DOHH2 (cell line): ENCODE measurements at regions not wholly inside any gene's neighbourhood (a gene's known extent, or its start where the extent isn't known, plus 50 kb on each side); places are given as distances from the start of the nearest gene placed in this dataset.
"Not testable (repeated sequence)": the region's sequence is repeated elsewhere in the genome, so short reads cannot be mapped to it uniquely, and the experiment has no call there.

Experiments used
- H3F3A ChIP-seq: fragments of 200-600 bp; sonication (generic), shearing (Covaris generic); 2 replicates; pipeline ENCODE4 v1.6.0; 2016; ENCODE audit warnings: antibody characterized with exemption, mild to moderate bottlenecking; ENCODE audit not compliant: control insufficient read depth, insufficient read depth
- H3K27ac ChIP-seq: fragments of 200-600 bp; sonication (generic); 2 replicates; pipeline ENCODE4 v1.5.1; 2014; ENCODE audit warnings: low read depth, mild to moderate bottlenecking, low read length, moderate library complexity
- H3K27me3 ChIP-seq: fragments of 200-600 bp; sonication (generic); 2 replicates; pipeline ENCODE4 v1.6.1; 2014; ENCODE audit warnings: mild to moderate bottlenecking, low read length, mixed read lengths; ENCODE audit not compliant: control insufficient read depth
- H3K36me3 ChIP-seq: fragments of 200-600 bp; sonication (generic); 2 replicates; pipeline ENCODE4 v1.6.1; 2014; ENCODE audit warnings: mild to moderate bottlenecking, low read length, moderate library complexity, mixed read lengths; ENCODE audit not compliant: control insufficient read depth
- H3K4me1 ChIP-seq: fragments of 200-600 bp; sonication (generic); 2 replicates; pipeline ENCODE4 v1.6.1; 2014; ENCODE audit warnings: mild to moderate bottlenecking, low read length, mixed read lengths; ENCODE audit not compliant: control insufficient read depth
- H3K4me2 ChIP-seq: fragments of 200-600 bp; sonication (generic); 2 replicates; pipeline ENCODE4 v1.6.0; 2014; ENCODE audit warnings: mild to moderate bottlenecking, low read length, moderate library complexity
- H3K4me3 ChIP-seq: fragments of 200-600 bp; sonication (generic); 2 replicates; pipeline ENCODE4 v1.5.1; 2014; ENCODE audit warnings: mild to moderate bottlenecking, low read length, mixed read lengths
- H3K79me2 ChIP-seq: fragments of 200-600 bp; sonication (generic); 2 replicates; pipeline ENCODE4 v1.6.1; 2014; ENCODE audit warnings: mild to moderate bottlenecking, low read length, mixed read lengths; ENCODE audit not compliant: control insufficient read depth
- H3K9me2 ChIP-seq: fragments of 200-600 bp; sonication (generic); replicated peaks from 2 replicates; pipeline ENCODE4 v1.6.1; 2014; ENCODE audit warnings: mild to moderate bottlenecking, low read length, mixed read lengths; ENCODE audit not compliant: control insufficient read depth
- H3K9me3 ChIP-seq: fragments of 200-600 bp; sonication (generic); 2 replicates; pipeline ENCODE4 v1.6.1; 2014; ENCODE audit warnings: antibody characterized with exemption, low read length, mixed read lengths; ENCODE audit not compliant: control insufficient read depth, insufficient read depth
- H4K20me1 ChIP-seq: fragments of 200-600 bp; sonication (generic); 2 replicates; pipeline ENCODE4 v1.6.0; 2014; ENCODE audit warnings: low read depth, mild to moderate bottlenecking, antibody characterized with exemption, low read length, moderate library complexity; ENCODE audit not compliant: control insufficient read depth, insufficient read depth
- CTCF ChIP-seq: fragments of 200-600 bp; sonication (generic); IDR thresholded peaks from one replicate; pipeline ENCODE4 v1.5.1; 2014; ENCODE audit warnings: antibody characterized with exemption, mild to moderate bottlenecking, low read depth, low read length; ENCODE audit not compliant: poor library complexity, severe bottlenecking

DNA sequence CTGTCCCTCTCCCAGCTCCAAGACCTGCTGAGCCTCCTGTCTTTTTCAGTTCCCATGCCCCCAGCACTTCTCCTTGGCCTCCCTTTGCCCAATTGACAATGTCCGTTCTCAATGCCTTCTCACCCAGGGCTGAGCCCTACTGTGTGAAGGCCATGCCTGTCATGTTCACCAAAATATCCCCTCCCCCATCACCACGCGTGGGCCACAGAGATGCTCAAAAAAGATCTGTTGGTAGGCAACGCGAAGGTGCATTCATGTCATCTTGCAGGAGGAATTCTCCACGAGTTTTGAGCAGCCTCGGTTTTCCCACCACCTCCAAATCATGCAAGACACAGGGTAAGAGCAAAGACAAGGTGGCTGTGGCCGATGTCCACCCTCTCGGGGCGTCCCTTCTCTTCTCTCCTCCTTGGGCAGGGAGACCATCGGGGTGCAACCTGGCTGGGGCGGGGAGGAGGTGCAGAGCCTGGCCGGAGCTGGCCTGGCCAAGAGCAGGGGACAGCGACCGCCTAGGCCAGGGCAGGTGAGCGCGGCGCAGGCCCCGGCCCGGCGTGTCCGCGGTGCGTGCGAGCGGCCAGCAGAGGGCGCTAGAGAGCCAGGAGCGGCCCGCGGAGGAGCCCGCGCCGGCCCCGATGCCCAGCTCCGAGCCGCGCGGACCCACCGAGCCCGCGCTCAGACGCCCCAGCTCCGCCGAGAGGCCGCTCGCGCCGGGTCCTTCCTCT, 56.3 kb upstream of the KRTAP5-11 start:
- not testable (repeated sequence) for H3K4me2 ChIP-seq, H3K36me3 ChIP-seq, H3K9me2 ChIP-seq, H3K9me3 ChIP-seq, H3K4me3 ChIP-seq, H3K79me2 ChIP-seq, H3F3A ChIP-seq, H3K27ac ChIP-seq, H4K20me1 ChIP-seq, H3K27me3 ChIP-seq, H3K4me1 ChIP-seq
- TF ChIP-seq CTCF: peak; percentile 52

DNA sequence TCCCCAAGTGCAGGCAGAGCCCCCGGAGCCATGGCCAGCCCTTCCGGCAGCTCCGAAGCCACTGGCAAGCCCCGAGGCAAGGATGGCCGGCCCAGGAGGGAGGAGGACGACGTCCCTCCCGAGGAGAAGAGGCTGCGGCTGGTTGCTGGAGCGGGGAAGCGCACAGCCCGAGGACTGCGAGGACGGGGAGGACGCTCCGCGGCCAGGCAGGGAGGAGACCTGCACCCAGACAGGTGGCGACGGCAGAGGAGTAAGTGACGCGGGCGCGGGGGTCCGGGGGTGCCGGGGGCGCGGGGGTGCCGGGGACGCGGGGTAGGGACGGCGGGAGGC, 56.8 kb upstream of the KRTAP5-11 start:
- H3K9me3 ChIP-seq, H3K79me2 ChIP-seq, H3F3A ChIP-seq, H3K27ac ChIP-seq, H3K4me1 ChIP-seq, H3K27me3 ChIP-seq, H3K36me3 ChIP-seq, H3K4me3 ChIP-seq, H3K4me2 ChIP-seq, H3K9me2 ChIP-seq, H4K20me1 ChIP-seq: not testable (repeated sequence)

DNA sequence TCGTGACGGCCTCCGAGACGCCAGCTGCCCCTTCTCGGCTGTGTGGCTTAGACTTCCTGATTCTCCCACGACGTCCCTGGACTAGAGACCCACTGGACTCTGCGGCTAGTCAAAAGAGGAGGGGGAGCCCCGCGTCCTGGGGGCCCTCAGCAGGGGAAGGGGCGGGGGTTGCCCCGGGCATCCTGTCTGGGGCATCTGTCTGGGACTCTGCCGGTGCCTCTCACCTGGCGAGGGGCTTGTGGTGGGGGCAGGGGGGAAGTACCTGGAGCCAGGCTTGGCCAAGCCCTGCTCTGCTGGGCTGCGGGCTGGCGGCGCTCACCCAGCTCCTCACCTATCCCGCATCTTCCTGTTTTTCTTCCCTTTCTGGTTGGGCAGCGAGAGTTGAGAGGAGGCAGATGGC, 57.2 kb upstream of the KRTAP5-11 start:
- H3F3A ChIP-seq, H4K20me1 ChIP-seq, H3K4me3 ChIP-seq, H3K4me2 ChIP-seq, H3K36me3 ChIP-seq, H3K79me2 ChIP-seq, H3K4me1 ChIP-seq, H3K27ac ChIP-seq, H3K27me3 ChIP-seq, H3K9me2 ChIP-seq, H3K9me3 ChIP-seq: not testable (repeated sequence)

GRCh38 chr11:71647078-71647477, 64.4 kb upstream of the KRTAP5-11 start:
- not testable (repeated sequence) for H3K79me2 ChIP-seq, H3K9me2 ChIP-seq, H3K4me1 ChIP-seq, H3K4me3 ChIP-seq, H4K20me1 ChIP-seq, H3K27me3 ChIP-seq, H3K27ac ChIP-seq, H3K4me2 ChIP-seq, H3K36me3 ChIP-seq, H3K9me3 ChIP-seq, H3F3A ChIP-seq

DNA sequence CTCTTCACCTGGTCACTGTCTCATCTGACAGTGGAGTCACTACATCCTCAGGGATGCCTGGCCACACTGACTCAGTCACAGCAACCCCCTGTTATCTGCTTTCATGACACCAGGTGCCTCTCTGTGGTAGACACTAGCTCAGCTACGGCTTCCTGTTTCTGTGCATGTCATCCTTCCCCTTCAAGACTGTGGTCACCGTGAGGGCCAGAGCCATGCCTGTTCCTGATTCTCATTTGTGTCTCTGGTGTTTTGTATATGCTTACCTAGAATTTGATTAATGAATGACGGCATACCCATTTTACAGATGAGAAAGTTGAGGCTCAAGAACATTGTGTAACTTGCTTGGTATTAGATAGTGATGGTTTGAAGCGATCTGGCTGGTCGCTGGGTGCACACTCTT, 70.3 kb upstream of the KRTAP5-11 start:
- H3K4me2 ChIP-seq, H3K9me2 ChIP-seq, H3K9me3 ChIP-seq, H3K27me3 ChIP-seq, H3K36me3 ChIP-seq, H3K4me3 ChIP-seq, H3K4me1 ChIP-seq, H3K27ac ChIP-seq, H3F3A ChIP-seq, H3K79me2 ChIP-seq, H4K20me1 ChIP-seq: not testable (repeated sequence)

DNA sequence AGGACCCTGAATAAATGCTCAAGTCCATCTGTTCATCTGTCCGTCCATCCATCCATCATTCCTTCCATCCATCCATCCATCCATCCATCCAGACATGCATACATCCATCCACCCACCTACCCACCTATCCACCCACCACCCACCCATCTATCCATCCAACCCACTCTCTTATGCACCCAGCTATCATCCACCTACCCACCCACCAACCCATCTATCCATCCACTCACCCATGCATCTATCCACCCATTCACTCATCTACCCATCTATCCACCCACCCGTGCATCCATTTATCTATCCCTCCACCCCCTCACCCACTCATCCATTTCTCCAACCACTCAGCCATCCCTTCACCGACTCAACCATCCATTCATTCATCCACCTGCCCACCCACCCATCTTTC, 71.7 kb upstream of the KRTAP5-11 start:
- not testable (repeated sequence) for H3K27ac ChIP-seq, H3K36me3 ChIP-seq, H4K20me1 ChIP-seq, H3K4me3 ChIP-seq, H3K4me1 ChIP-seq, H3K79me2 ChIP-seq, H3K9me2 ChIP-seq, H3K4me2 ChIP-seq, H3K9me3 ChIP-seq, H3K27me3 ChIP-seq, H3F3A ChIP-seq

GRCh38 chr11:71655041-71655440, 72.4 kb upstream of the KRTAP5-11 start:
- H3K4me1 ChIP-seq, H3F3A ChIP-seq, H3K4me2 ChIP-seq, H3K79me2 ChIP-seq, H3K36me3 ChIP-seq, H3K9me2 ChIP-seq, H4K20me1 ChIP-seq, H3K27ac ChIP-seq, H3K27me3 ChIP-seq, H3K9me3 ChIP-seq, H3K4me3 ChIP-seq: not testable (repeated sequence)

DNA sequence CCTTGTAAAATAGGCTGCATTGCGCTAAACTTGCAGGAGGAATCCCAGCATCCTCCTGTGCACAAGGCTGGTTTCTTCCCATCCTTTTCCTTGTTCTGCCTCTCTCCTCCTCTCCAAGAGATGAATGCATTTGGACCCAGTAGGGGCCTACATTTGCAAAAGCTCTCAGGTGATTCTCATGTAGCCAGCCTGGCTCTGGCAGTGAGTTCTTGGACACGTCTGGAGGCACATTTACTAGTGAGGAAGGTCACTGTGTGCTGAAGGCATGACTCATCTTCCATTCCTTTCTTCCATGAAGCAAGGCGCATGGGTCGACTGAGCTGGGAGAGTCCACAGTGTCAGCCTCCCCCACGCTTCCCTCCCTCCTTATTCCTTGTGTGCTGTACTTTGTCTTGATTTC, 73.8 kb upstream of the KRTAP5-11 start:
- not testable (repeated sequence) for H3K9me2 ChIP-seq, H3F3A ChIP-seq, H3K4me3 ChIP-seq, H4K20me1 ChIP-seq, H3K27ac ChIP-seq, H3K4me1 ChIP-seq, H3K9me3 ChIP-seq, H3K27me3 ChIP-seq, H3K4me2 ChIP-seq, H3K36me3 ChIP-seq, H3K79me2 ChIP-seq
